Retinal pigment epithelial cell (primary cell): ENCODE measurements at regions not wholly inside any gene's neighbourhood (a gene's known extent, or its start where the extent isn't known, plus 50 kb on each side); places are given as distances from the start of the nearest gene placed in this dataset.
"Not testable (repeated sequence)": the region's sequence is repeated elsewhere in the genome, so short reads cannot be mapped to it uniquely, and the experiment has no call there.

ENCODE experiments used
- DNase-seq: peaks from one replicate; pipeline ENCODE4 v3.0.0-alpha.2; 2010; ENCODE audit warnings: low read depth
- H3K4me3 ChIP-seq: 2 replicates; pipeline ENCODE4 v1.5.1; 2011; ENCODE audit warnings: mild to moderate bottlenecking, low read length, control low read depth, moderate library complexity
- CTCF ChIP-seq: conservative IDR thresholded peaks from 2 replicates; pipeline ENCODE4 v1.5.1; 2011; ENCODE audit warnings: low read depth, low read length, control low read depth, inconsistent platforms

GRCh38 chr14:44607701-44608100, 100.6 kb upstream of the FSCB start:
- H3K4me3 ChIP-seq: no peak overlapping the region
- TF ChIP-seq CTCF: no peak
- no peak for DNase-seq

- no peak for DNase-seq
- H3K4me3 ChIP-seq: no peak overlapping the region
- no peak for TF ChIP-seq CTCF
These were observed 99.5 kb upstream of the FSCB start for GRCh38 chr14:44606576-44606975.

DNA sequence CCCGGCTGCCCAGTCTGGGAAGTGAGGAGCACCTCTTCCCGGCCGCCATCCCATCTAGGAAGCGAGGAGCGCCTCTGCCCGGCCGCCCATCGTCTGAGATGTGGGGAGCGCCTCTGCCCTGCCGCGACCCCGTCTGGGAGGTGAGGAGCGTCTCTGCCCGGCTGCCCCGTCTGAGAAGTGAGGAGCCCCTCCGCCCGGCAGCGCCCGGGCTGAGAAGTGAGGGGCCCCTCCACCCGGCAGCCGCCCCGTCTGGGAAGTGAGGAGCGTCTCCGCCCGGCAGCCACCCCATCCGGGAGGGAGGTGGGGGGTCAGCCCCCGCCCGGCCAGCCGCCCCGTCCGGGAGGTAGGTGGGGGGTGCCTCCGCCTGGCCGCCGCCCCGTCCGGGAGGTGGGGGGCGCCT, 94.2 kb upstream of the FSCB start:
- not testable (repeated sequence) for H3K4me3 ChIP-seq, DNase-seq

GRCh38 chr14:44589180-44589579, 82.1 kb upstream of the FSCB start:
- no peak for DNase-seq
- TF ChIP-seq CTCF: no peak
- no peak overlapping the region for H3K4me3 ChIP-seq

- no peak for DNase-seq
- no peak overlapping the region for H3K4me3 ChIP-seq
- TF ChIP-seq CTCF: no peak
These were observed 79.8 kb upstream of the FSCB start for GRCh38 chr14:44586910-44587309.

GRCh38 chr14:44576356-44576755, 69.3 kb upstream of the FSCB start:
- no peak overlapping the region for H3K4me3 ChIP-seq
- no peak for DNase-seq
- TF ChIP-seq CTCF: no peak

GRCh38 chr14:44567997-44568396, 60.9 kb upstream of the FSCB start:
- no peak for TF ChIP-seq CTCF
- H3K4me3 ChIP-seq: no peak overlapping the region
- no peak for DNase-seq

DNA sequence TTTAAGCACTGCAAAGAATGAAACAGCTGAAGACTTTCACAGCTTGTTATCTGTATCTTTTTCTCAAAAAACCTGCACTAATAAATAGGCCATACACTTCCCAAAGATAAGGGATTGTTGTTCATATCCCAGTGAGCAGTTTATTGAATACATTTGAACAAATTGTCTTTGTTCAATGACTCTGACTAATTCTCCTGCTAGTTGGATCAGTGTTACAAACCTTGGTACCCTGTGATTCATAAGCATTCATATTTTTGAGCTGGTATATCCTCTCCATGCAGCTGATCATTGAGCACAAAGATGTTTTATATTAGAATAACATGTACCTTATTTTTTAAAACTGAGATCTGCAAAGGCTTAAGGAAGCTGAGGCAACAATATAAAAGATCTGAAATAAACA, 58.9 kb upstream of the FSCB start:
- DNase-seq: no peak
- H3K4me3 ChIP-seq: no peak overlapping the region
- no peak for TF ChIP-seq CTCF
